ENCODE measurements at regions not wholly inside any gene's neighbourhood (a gene's known extent, or its start where the extent isn't known, plus 50 kb on each side); places are given as distances from the start of the nearest gene placed in this dataset.

DNA sequence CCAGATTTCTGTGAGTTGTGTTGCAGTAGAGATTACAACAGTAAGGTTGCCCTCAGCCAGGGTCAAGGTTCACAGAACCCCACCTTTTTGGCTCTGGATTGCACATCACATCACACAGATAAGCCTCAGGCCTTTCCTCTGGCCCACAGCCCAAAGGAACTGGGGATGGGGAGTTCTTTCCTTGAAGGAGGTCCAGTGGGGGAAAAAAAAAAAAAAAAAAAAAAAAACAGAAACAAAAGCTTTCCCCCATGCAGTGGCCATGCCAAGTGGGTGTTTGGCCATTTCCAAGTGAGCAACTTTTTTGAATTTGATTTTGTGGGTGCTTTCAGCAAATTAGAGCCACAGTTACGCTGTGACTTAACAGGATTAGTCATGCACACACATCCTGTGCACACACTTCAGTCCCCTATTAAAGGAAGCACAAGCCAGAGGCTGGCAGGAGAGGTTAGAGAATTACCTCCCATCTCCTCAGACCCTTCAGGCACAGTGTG, 79.3 kb upstream of the NANOS1 start:
- TF ChIP-seq POLR2A (IDR thresholded peaks at IDR 0.05; ENCODE audit: low read length) (no peak), GATA1 (IDR thresholded peaks at IDR 0.05; ENCODE audit: low read depth, low read length) (no peak)

All from erythroblast (primary cell).